HCT116 (cell line): ENCODE measurements at regions not wholly inside any gene's neighbourhood (a gene's known extent, or its start where the extent isn't known, plus 50 kb on each side); places are given as distances from the start of the nearest gene placed in this dataset.

Source experiments
- ATAC-seq: fragments of 200-7000 bp; cut with Tn5 transposase; 2 replicates; pipeline ENCODE4 v1.9.1; 2020; ENCODE audit warnings: mild to moderate bottlenecking, moderate library complexity
- BruUV-seq: library from RNA; stranded (reverse); fragments of 400-500 nt; replicated peaks from 2 replicates; lab custom pipeline; 2021; lab: Mats Ljungman, UMichigan
- CTCF ChIA-PET: fragments of 300-600 bp; sonication (Branson Sonifier 250); formaldehyde crosslinking; loops from one replicate; lab custom pipeline; 2021; ENCODE audit warnings: antibody characterized with exemption; lab: Charles Lee
- POLR2A ChIA-PET: fragments of 300-600, 350-600 bp; sonication (Branson Sonifier 250); formaldehyde crosslinking; loops from one replicate; lab custom pipeline; 2021; ENCODE audit warnings: antibody characterized with exemption; lab: Charles Lee
- RAD21 ChIA-PET, 2 experiments: fragments of 300-600 bp; sonication (Branson Sonifier 250); formaldehyde crosslinking; loops; one replicate each; lab custom pipeline; 2023; ENCODE audit warnings: low total read pairs in 2 of 2; ENCODE audit not compliant: uncharacterized antibody in 2 of 2, unreplicated experiment in 2 of 2, low non-redundant PET in 1 of 2; lab: Charles Lee
- DNase-seq: peaks from one replicate; pipeline ENCODE4 v3.0.0-alpha.2; 2010; ENCODE audit warnings: low read depth, low spot score
- H2AFZ ChIP-seq: fragments of 200-600 bp; shearing (Covaris generic), sonication (generic); 2 replicates; pipeline ENCODE4 v1.6.1; 2017; ENCODE audit warnings: low read depth, mixed run types, mixed read lengths, antibody characterized with exemption, low read length; ENCODE audit not compliant: poor library complexity, severe bottlenecking
- H3K27ac ChIP-seq: 2 replicates; pipeline ENCODE4 v1.5.1; 2012; ENCODE audit warnings: low read depth, low read length
- H3K27me3 ChIP-seq: fragments of 200-600 bp; sonication (generic); 2 replicates; pipeline ENCODE4 v1.6.1; 2016; ENCODE audit warnings: mixed run types, low read length, mixed read lengths; ENCODE audit not compliant: insufficient read depth
- H3K36me3 ChIP-seq, 2 experiments: fragments of 200-500 bp in 1 of 2; fragments of 200-600 bp in 1 of 2; sonication (Bioruptor generic) in 1 of 2; sonication (generic) in 1 of 2; 2 replicates each; pipeline versions ENCODE4 v1.5.1 to v1.6.1; 2014 to 2016; ENCODE audit warnings: low read length in 2 of 2, inconsistent platforms in 1 of 2, mixed read lengths in 1 of 2, mixed run types in 1 of 2; ENCODE audit not compliant: insufficient read depth in 2 of 2, control insufficient read depth in 1 of 2
- H3K4me1 ChIP-seq, 2 experiments: fragments of 200-600 bp in 1 of 2; sonication (generic) in 1 of 2; 2 replicates each; pipeline versions ENCODE4 v1.5.1 to v1.6.1; 2012 to 2017; ENCODE audit warnings: low read length in 2 of 2, inconsistent platforms in 1 of 2, mild to moderate bottlenecking in 1 of 2, mixed read lengths in 1 of 2, mixed run types in 1 of 2, moderate library complexity in 1 of 2; ENCODE audit not compliant: insufficient read depth in 2 of 2, control insufficient read depth in 1 of 2
- H3K4me2 ChIP-seq: fragments of 200-600 bp; sonication (generic); 2 replicates; pipeline ENCODE4 v1.6.1; 2017; ENCODE audit warnings: mixed run types, low read length, mixed read lengths
- H3K4me3 ChIP-seq, 2 experiments: fragments of 200-600 bp in 1 of 2; sonication (generic) in 1 of 2; replicated peaks in 1 of 2; 2 replicates each; pipeline ENCODE4 v1.5.1; 2011 to 2016; ENCODE audit warnings: low read length in 2 of 2, control low read depth in 1 of 2, low read depth in 1 of 2, mild to moderate bottlenecking in 1 of 2, mixed read lengths in 1 of 2, mixed run types in 1 of 2
- H3K79me2 ChIP-seq: fragments of 200-600 bp; sonication (generic); 2 replicates; pipeline ENCODE4 v1.6.1; 2017; ENCODE audit warnings: mild to moderate bottlenecking, mixed run types, low read length, moderate library complexity, mixed read lengths; ENCODE audit not compliant: insufficient read depth
- H3K9ac ChIP-seq: fragments of 200-600 bp; sonication (generic); 2 replicates; pipeline ENCODE4 v1.6.1; 2016; ENCODE audit warnings: low read length, mixed read lengths
- H3K9me2 ChIP-seq: fragments of 200-600 bp; sonication (generic), shearing (Covaris generic); 2 replicates; pipeline ENCODE4 v1.6.1; 2017; ENCODE audit warnings: mixed run types, mild to moderate bottlenecking, moderate library complexity; ENCODE audit not compliant: insufficient read depth
- H3K9me3 ChIP-seq, 2 experiments: fragments of 200-500 bp in 1 of 2; fragments of 200-600 bp in 1 of 2; sonication (Bioruptor generic) in 1 of 2; sonication (generic) in 1 of 2; 2 replicates each; pipeline ENCODE4 v1.6.1; 2014 to 2017; ENCODE audit warnings: low read length in 2 of 2, mixed read lengths in 2 of 2, inconsistent platforms in 1 of 2, low read depth in 1 of 2, mild to moderate bottlenecking in 1 of 2, mixed run types in 1 of 2, moderate library complexity in 1 of 2; ENCODE audit not compliant: control insufficient read depth in 1 of 2, insufficient read depth in 1 of 2
- H4K20me1 ChIP-seq: fragments of 200-600 bp; sonication (generic), shearing (Covaris generic); 2 replicates; pipeline ENCODE4 v1.6.1; 2017; ENCODE audit warnings: mixed run types, mild to moderate bottlenecking, moderate library complexity; ENCODE audit not compliant: insufficient read depth
- CBX3 ChIP-seq: IDR thresholded peaks from 2 replicates; pipeline ENCODE4 v1.6.1; 2012; ENCODE audit warnings: low read depth
- EGR1 ChIP-seq: IDR thresholded peaks from 2 replicates; pipeline ENCODE4 v1.6.1; 2012; ENCODE audit warnings: low read depth
- ELF1 ChIP-seq: IDR thresholded peaks from 2 replicates; pipeline ENCODE4 v1.6.1; 2012; ENCODE audit warnings: low read depth, borderline replicate concordance
- EZH2 ChIP-seq: fragments of 200-600 bp; sonication (generic); IDR thresholded peaks from 2 replicates; pipeline ENCODE4 v1.6.1; 2017; ENCODE audit warnings: antibody characterized with exemption, mixed run types
- POLR2A ChIP-seq: IDR thresholded peaks from 2 replicates; pipeline ENCODE4 v1.7.0; 2011; ENCODE audit warnings: borderline replicate concordance; ENCODE audit not compliant: insufficient read depth, insufficient read length; ENCODE audit errors: extremely low read depth
- SRF ChIP-seq: IDR thresholded peaks from 2 replicates; pipeline ENCODE4 v1.6.1; 2012; ENCODE audit warnings: low read depth
- TCF7L2 ChIP-seq: IDR thresholded peaks from 2 replicates; pipeline ENCODE4 v1.7.0; 2011; ENCODE audit warnings: borderline replicate concordance, inconsistent platforms; ENCODE audit not compliant: insufficient read depth, insufficient read length; ENCODE audit errors: extremely low read depth
- YY1 ChIP-seq: IDR thresholded peaks from 2 replicates; pipeline ENCODE4 v1.6.1; 2011; ENCODE audit warnings: low read length, low read depth, moderate library complexity, mild to moderate bottlenecking; ENCODE audit not compliant: insufficient replicate concordance; ENCODE audit errors: extremely low read depth
- ZFX ChIP-seq: fragments of 450-650 bp; IDR thresholded peaks from 2 replicates; pipeline ENCODE4 v1.6.1; 2017
- intact Hi-C: fragments of 100-400 bp; cut with micrococcal nuclease; formaldehyde crosslinking; loops from 2 replicates; pipeline ENCODE4 v1.10.0; 2022
- TF ChIP-seq, protein P1 (sequence below), 3 experiments: fragments of 200-600 bp in 1 of 3; sonication (generic) in 1 of 3; IDR thresholded peaks in 2 of 3; conservative IDR thresholded peaks in 1 of 3; 2 replicates each; pipeline ENCODE4 v1.5.1; 2012 to 2017; ENCODE audit warnings: low read depth in 2 of 3, low read length in 2 of 3, antibody characterized with exemption in 1 of 3, borderline replicate concordance in 1 of 3, control low read depth in 1 of 3, mild to moderate bottlenecking in 1 of 3, mixed read lengths in 1 of 3, mixed run types in 1 of 3, moderate library complexity in 1 of 3; ENCODE audit not compliant: insufficient read depth in 1 of 3
- TF ChIP-seq, protein P2 (sequence below): IDR thresholded peaks from 2 replicates; pipeline ENCODE4 v1.6.1; 2012
- TF ChIP-seq, protein P3 (sequence below): IDR thresholded peaks from 2 replicates; pipeline ENCODE4 v1.6.1; 2012; ENCODE audit warnings: low read depth

DNA sequence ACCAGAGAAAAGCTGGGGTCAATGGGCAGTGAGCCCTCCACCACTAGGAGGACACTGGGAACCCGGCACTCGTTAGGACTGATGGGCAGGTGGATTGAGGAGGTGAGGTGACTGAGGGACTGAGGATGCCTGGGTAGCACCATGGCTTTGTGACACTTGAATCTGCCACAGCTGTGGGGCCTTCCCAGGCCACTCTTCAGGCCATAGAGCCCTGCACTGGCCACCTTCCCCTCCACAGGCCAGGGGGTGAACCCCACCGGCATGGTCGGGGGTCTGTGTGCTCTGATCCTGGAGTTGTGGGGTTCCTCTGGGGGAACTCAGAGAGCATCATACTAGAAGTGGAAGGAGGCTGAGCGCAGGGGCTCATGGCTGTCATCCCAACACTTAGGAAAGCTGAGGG lies 423.5 kb downstream of the ZNF536 start:
- H4K20me1 ChIP-seq: no peaks in the 10 kb centered on the region
- no peak overlapping the region for H3K27ac ChIP-seq
- ChIA-PET POLR2A (no interaction called here), CTCF (no interaction called here), RAD21 (no interaction called here)
- H3K36me3 ChIP-seq: no peaks in the 10 kb centered on the region
- peaks cover 0 to 12% of the 10 kb centered on the region in 2 experiments; a peak in 2 of 4 replicates for H3K9me3 ChIP-seq
- no peak overlapping the region for H3K9ac ChIP-seq
- intact Hi-C loops: no loop called here
- no peak overlapping the region for H3K4me2 ChIP-seq
- no peak overlapping the region for H3K4me3 ChIP-seq
- H2AFZ ChIP-seq: no peak overlapping the region
- ATAC-seq (no peak), DNase-seq (no peak)
- H3K4me1 ChIP-seq: no peaks in the 10 kb centered on the region
- TF ChIP-seq POLR2A (no peak), EZH2 (no peak), EGR1 (no peak), SRF (no peak)
- H3K9me2 ChIP-seq: no peaks in the 10 kb centered on the region
- no peaks in the 10 kb centered on the region for H3K27me3 ChIP-seq
- no peaks in the 10 kb centered on the region for H3K79me2 ChIP-seq
- no TSS peak for BruUV-seq

DNA sequence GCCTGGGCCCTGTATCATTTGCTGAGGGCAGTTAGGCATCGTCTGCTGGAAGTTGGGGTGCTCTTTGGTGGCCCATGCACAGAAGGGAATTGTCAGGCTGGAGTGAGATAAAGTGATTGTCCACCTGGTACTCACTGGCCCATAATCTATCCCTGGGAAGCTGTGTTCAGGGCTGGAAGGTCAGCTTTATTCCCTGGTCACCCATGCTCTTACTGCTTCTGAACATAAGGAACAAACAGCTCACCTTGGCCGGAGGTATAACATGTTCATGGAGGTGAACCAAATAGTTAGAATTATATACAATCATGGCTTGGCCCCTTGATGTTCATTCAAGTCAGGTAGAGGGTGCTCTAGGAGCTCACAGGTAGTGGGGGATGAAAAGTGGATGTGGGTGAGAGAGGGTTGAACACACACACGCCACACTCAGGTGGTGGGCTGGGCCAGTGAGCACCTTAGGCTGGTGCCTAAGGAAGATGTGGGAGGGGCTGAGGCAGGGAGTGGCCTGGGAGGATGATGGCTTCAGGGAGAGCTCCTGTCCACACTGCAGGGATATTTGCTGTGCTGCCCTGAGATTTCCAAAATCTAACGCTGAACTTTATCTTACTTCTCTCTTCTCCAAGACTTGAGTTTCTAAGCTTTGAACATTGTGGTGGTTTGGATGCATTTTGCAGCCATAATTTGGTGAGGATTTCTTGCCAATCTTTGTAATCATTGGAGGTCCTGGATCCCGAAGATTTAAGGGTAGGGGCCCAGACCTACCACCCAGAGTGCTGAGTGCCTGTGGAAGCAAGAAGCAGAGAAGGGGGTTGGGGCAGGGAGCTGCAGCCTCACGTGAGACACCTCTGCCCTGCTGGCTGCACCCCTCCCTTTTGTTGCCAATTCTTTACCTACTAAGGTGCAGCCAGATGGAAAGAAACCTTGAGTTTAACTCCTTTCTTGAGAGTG lies 420.6 kb downstream of the ZNF536 start:
- TF ChIP-seq, protein P1, sequence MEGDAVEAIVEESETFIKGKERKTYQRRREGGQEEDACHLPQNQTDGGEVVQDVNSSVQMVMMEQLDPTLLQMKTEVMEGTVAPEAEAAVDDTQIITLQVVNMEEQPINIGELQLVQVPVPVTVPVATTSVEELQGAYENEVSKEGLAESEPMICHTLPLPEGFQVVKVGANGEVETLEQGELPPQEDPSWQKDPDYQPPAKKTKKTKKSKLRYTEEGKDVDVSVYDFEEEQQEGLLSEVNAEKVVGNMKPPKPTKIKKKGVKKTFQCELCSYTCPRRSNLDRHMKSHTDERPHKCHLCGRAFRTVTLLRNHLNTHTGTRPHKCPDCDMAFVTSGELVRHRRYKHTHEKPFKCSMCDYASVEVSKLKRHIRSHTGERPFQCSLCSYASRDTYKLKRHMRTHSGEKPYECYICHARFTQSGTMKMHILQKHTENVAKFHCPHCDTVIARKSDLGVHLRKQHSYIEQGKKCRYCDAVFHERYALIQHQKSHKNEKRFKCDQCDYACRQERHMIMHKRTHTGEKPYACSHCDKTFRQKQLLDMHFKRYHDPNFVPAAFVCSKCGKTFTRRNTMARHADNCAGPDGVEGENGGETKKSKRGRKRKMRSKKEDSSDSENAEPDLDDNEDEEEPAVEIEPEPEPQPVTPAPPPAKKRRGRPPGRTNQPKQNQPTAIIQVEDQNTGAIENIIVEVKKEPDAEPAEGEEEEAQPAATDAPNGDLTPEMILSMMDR (IDR thresholded peaks at IDR 0.05 in 2 of 3, conservative IDR thresholded peaks at IDR 0.05 in 1 of 3; ENCODE audit: borderline replicate concordance in 1 of 3, insufficient read depth in 1 of 3, low read depth in 2 of 3, low read length in 2 of 3): no peak
- TF ChIP-seq, protein P2, sequence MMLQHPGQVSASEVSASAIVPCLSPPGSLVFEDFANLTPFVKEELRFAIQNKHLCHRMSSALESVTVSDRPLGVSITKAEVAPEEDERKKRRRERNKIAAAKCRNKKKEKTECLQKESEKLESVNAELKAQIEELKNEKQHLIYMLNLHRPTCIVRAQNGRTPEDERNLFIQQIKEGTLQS: no peak
- TF ChIP-seq ZFX (no peak), EGR1 (no peak), TCF7L2 (no peak), CBX3 (no peak), POLR2A (no peak), YY1 (no peak), ELF1 (no peak)
- TF ChIP-seq, protein P3, sequence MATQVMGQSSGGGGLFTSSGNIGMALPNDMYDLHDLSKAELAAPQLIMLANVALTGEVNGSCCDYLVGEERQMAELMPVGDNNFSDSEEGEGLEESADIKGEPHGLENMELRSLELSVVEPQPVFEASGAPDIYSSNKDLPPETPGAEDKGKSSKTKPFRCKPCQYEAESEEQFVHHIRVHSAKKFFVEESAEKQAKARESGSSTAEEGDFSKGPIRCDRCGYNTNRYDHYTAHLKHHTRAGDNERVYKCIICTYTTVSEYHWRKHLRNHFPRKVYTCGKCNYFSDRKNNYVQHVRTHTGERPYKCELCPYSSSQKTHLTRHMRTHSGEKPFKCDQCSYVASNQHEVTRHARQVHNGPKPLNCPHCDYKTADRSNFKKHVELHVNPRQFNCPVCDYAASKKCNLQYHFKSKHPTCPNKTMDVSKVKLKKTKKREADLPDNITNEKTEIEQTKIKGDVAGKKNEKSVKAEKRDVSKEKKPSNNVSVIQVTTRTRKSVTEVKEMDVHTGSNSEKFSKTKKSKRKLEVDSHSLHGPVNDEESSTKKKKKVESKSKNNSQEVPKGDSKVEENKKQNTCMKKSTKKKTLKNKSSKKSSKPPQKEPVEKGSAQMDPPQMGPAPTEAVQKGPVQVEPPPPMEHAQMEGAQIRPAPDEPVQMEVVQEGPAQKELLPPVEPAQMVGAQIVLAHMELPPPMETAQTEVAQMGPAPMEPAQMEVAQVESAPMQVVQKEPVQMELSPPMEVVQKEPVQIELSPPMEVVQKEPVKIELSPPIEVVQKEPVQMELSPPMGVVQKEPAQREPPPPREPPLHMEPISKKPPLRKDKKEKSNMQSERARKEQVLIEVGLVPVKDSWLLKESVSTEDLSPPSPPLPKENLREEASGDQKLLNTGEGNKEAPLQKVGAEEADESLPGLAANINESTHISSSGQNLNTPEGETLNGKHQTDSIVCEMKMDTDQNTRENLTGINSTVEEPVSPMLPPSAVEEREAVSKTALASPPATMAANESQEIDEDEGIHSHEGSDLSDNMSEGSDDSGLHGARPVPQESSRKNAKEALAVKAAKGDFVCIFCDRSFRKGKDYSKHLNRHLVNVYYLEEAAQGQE: no peak
- ChIA-PET RAD21 (no interaction called here), CTCF (no interaction called here), POLR2A (no interaction called here)
- no peak overlapping the region for H3K4me2 ChIP-seq
- ATAC-seq: no peak
- H3K9ac ChIP-seq: no peak overlapping the region
- H3K9me3 ChIP-seq: peaks cover 0 to 15% of the 10 kb centered on the region in 2 experiments; a peak in 2 of 4 replicates
- H3K4me1 ChIP-seq: no peaks in the 10 kb centered on the region
- H2AFZ ChIP-seq: no peak overlapping the region
- H4K20me1 ChIP-seq: no peaks in the 10 kb centered on the region
- intact Hi-C loops: no loop called here
- H3K79me2 ChIP-seq: no peaks in the 10 kb centered on the region
- H3K27ac ChIP-seq: no peak overlapping the region
- no peak overlapping the region for H3K4me3 ChIP-seq
- H3K36me3 ChIP-seq: no peaks in the 10 kb centered on the region
- no TSS peak for BruUV-seq
- H3K9me2 ChIP-seq: no peaks in the 10 kb centered on the region
- DNase-seq: no peak
- H3K27me3 ChIP-seq: no peaks in the 10 kb centered on the region
